ENCODE measurements at regions not wholly inside any gene's neighbourhood (a gene's known extent, or its start where the extent isn't known, plus 50 kb on each side); places are given as distances from the start of the nearest gene placed in this dataset.

- no peak for TF ChIP-seq POLR2A (IDR thresholded peaks at IDR 0.05; ENCODE audit: low read depth, low read length)
- no peak for TF ChIP-seq POLR2AphosphoS5 (IDR thresholded peaks at IDR 0.05; ENCODE audit: low read depth, low read length)
- no peak for TF ChIP-seq TAF1 (IDR thresholded peaks at IDR 0.05; ENCODE audit: low read depth, low read length)
Measured at GRCh38 chr4:115729739-115730266, 616.4 kb upstream of the NDST4 start.

All from GM12891 (cell line).